ENCODE measurements at regions not wholly inside any gene's neighbourhood (a gene's known extent, or its start where the extent isn't known, plus 50 kb on each side); places are given as distances from the start of the nearest gene placed in this dataset.

DNA sequence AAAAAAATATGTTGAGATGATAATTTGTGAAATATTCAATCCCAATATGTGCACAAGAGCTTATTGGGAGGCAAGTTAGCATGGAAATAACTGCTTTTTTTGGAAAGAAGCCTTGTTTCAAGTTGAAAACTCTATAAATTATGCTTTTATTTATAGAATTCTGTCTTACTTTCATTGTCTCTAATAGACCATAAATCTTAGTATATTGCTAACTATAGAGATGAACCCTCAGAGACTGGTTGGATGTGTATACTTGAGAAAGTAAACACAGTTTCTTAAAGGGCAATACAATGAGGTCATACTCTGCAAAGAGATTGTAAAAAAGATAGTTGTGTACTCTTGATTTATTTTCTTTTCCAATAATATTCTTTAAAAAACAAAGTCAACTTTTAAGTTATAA is 530.3 kb downstream of the SPATA31D1 start:
- Histone ChIP-seq H3K27ac (ENCODE audit: low read depth, low read length, severe bottlenecking) (no peak overlapping the region), H3K4me1 (ENCODE audit: control insufficient read depth, insufficient read depth, low read length, poor library complexity, severe bottlenecking) (no peaks in the 10 kb centered on the region), H3K36me3 (ENCODE audit: control insufficient read depth, insufficient read depth, low read length) (no peaks in the 10 kb centered on the region), H3K9me3 (ENCODE audit: control insufficient read depth, low read length) (no peaks in the 10 kb centered on the region), H3K4me3 (ENCODE audit: extremely low read depth, insufficient read depth, low read length, poor library complexity, severe bottlenecking) (no peak overlapping the region)

DNA sequence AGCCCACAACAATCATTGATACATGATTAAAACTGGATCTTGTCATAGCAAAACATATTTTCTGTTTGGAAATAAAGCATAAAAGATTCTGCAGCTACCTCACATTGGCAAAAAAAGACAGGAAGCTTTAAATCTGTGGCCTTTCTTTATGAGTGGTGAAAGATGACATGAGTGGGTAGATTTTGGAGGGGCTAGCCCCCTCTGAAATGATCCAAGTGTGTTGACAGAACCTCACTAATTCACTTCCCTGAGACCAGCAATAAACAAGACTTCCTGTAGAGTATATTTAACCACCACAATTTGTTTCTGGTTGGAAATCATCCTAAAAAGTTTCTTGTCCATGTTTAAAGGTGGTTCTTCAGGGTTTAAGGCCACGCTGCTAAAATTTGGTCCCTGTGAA is 530.8 kb downstream of the SPATA31D1 start:
- Histone ChIP-seq H3K4me3 (ENCODE audit: extremely low read depth, insufficient read depth, low read length, poor library complexity, severe bottlenecking) (no peak overlapping the region), H3K27ac (ENCODE audit: low read depth, low read length, severe bottlenecking) (no peak overlapping the region), H3K4me1 (ENCODE audit: control insufficient read depth, insufficient read depth, low read length, poor library complexity, severe bottlenecking) (no peaks in the 10 kb centered on the region), H3K9me3 (ENCODE audit: control insufficient read depth, low read length) (no peaks in the 10 kb centered on the region), H3K36me3 (ENCODE audit: control insufficient read depth, insufficient read depth, low read length) (no peaks in the 10 kb centered on the region)
- WGBS, 2 experiments (ENCODE audit: insufficient coverage in 2 of 2), result no CpG with 5 or more reads among the region's 1 CpG

DNA sequence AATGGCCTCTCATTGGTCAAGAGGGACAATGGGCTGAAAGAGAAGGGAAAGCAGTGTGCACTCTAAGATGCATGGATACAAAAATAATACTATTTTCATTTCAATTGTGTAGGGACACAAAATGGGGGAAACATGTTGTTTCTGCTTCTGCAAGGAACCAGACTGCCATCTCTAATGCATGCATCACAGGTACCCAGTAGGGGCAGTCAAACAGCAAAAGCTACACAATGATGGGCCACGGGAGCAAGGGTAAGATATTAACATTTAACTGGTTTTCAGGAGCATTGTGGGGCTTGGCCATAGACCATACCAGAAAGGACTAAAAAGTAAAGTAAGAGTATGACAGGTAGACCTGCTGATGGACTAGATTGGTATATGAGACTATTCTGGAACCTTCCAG is 535.8 kb downstream of the SPATA31D1 start:
- H3K4me1 ChIP-seq (ENCODE audit: control insufficient read depth, insufficient read depth, low read length, poor library complexity, severe bottlenecking), result no peaks in the 10 kb centered on the region
- WGBS, 2 experiments (ENCODE audit: insufficient coverage in 2 of 2), result 100% methylated on average over 1 of the region's 1 CpG
- no peak overlapping the region for H3K4me3 ChIP-seq (ENCODE audit: extremely low read depth, insufficient read depth, low read length, poor library complexity, severe bottlenecking)
- H3K36me3 ChIP-seq (ENCODE audit: control insufficient read depth, insufficient read depth, low read length), result no peaks in the 10 kb centered on the region
- peaks cover 6% of the 10 kb centered on the region for H3K9me3 ChIP-seq (ENCODE audit: control insufficient read depth, low read length)
- H3K27ac ChIP-seq (ENCODE audit: low read depth, low read length, severe bottlenecking), result no peak overlapping the region

DNA sequence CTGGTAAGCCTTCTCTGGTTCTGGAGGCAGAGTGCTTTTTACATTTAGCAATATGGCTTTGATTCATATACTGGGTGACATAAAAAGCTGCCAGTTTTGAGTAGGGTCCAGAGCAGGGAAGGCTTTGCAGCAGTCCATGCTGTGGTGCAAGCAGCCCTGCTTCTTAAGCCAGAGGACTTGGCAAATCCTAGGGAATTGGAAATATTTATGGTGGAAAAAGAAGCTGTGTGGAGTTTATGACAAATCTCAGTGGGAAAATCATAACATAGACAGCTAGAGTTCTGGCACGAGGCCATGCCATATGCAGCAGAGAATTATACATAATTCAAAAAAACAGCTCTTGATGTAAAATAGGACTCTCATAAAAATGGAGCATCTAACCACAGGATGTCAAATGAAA is 536.4 kb downstream of the RASEF start:
- H3K4me1 ChIP-seq (ENCODE audit: control insufficient read depth, insufficient read depth, low read length, poor library complexity, severe bottlenecking), result no peaks in the 10 kb centered on the region
- no CpG with 5 or more reads among the region's 1 CpG for WGBS, 2 experiments (ENCODE audit: insufficient coverage in 2 of 2)
- no peak overlapping the region for H3K4me3 ChIP-seq (ENCODE audit: extremely low read depth, insufficient read depth, low read length, poor library complexity, severe bottlenecking)
- peaks cover 6% of the 10 kb centered on the region for H3K9me3 ChIP-seq (ENCODE audit: control insufficient read depth, low read length)
- no peak overlapping the region for H3K27ac ChIP-seq (ENCODE audit: low read depth, low read length, severe bottlenecking)
- no peaks in the 10 kb centered on the region for H3K36me3 ChIP-seq (ENCODE audit: control insufficient read depth, insufficient read depth, low read length)

DNA sequence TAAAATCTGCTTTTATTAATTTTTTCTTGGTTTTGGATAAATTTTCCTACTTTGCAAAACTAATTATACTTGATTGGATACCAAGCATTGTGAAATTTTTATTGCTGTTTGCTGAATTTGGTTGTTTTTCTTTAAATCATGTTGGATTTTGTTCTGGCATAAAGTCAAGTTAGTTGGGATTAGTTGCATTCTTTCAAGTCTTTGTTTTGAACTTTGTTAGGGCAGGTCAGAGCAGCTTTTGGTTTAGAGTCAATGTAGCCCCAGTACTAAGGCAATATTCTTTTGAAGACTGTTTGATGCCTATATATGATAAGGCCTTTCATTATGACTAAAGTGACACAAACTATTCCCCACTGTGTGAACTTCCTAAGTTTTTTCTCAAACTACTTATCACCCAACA is 531.1 kb downstream of the RASEF start:
- Histone ChIP-seq H3K27ac (ENCODE audit: low read depth, low read length, severe bottlenecking) (no peak overlapping the region), H3K4me1 (ENCODE audit: control insufficient read depth, insufficient read depth, low read length, poor library complexity, severe bottlenecking) (no peaks in the 10 kb centered on the region), H3K36me3 (ENCODE audit: control insufficient read depth, insufficient read depth, low read length) (no peaks in the 10 kb centered on the region), H3K9me3 (ENCODE audit: control insufficient read depth, low read length) (peaks cover 3% of the 10 kb centered on the region), H3K4me3 (ENCODE audit: extremely low read depth, insufficient read depth, low read length, poor library complexity, severe bottlenecking) (no peak overlapping the region)

DNA sequence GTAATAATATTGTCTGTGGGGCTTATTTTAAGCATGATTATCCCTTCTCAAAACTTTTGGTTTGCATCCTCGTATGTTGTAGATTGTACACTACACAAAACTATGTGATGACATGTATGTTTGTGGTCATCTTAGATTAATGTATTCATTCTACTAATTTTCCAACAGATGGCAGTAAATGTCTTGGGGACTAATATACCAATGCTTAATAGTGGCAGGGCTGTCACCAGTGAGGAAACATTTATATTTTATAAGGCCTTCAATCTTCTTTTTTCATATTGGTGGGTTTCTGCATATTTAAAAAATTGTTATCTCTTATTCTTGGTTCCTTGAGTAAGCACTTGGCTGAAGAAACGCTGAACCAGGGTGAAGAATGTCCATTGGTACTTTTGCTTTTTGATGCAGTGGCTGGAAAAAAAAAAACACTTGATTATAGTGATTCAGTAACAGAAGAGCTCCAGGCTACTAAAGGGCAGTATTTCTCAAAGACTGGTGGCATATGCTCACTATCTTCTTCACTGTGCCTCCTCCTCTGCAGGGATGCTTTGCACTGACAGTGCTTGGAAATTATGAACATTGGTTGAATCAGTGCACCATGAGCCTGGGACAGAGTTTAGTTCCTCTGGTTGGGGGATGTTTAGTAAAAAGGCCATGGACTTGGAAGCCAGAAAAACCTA is 530.3 kb downstream of the RASEF start:
- Histone ChIP-seq H3K9me3 (ENCODE audit: control insufficient read depth, low read length) (no peaks in the 10 kb centered on the region), H3K36me3 (ENCODE audit: control insufficient read depth, insufficient read depth, low read length) (no peaks in the 10 kb centered on the region), H3K4me1 (ENCODE audit: control insufficient read depth, insufficient read depth, low read length, poor library complexity, severe bottlenecking) (no peaks in the 10 kb centered on the region), H3K4me3 (ENCODE audit: extremely low read depth, insufficient read depth, low read length, poor library complexity, severe bottlenecking) (no peak overlapping the region), H3K27ac (ENCODE audit: low read depth, low read length, severe bottlenecking) (no peak overlapping the region)
- 71% methylated on average over 1 of the region's 2 CpGs; no CpG with 5 or more reads in 1 of the 2 experiments for WGBS, 2 experiments (ENCODE audit: insufficient coverage in 2 of 2)

DNA sequence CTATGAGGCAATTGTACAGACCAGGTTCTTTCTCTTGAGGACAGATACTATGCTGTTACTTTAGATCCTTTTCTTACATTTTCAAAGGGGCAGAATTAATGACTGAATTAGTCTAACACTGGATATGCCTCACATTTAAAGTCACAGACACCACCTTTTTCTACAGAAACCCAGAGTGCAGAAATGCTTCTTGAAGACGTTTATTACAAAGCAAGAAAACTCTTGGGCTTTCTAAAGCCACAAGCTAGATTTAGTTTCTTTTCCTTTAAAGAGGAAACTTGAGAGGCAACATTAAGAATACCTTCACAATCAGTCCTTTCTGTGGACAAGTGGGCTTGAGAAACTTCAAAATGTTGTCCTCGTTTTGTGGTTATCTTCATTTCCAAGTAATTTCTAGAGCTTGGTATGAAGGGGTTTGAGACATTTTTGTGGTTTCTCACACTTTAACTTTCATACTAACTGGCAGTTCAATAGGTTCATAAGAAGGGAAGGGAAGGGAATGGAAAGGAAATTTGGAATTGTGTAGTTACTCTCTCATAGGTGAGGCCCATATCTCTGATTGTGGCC is 527.4 kb downstream of the RASEF start:
- 67 to 83% methylated on average over 1 of the region's 2 CpGs for WGBS, 2 experiments (ENCODE audit: insufficient coverage in 2 of 2)
- H3K4me3 ChIP-seq (ENCODE audit: extremely low read depth, insufficient read depth, low read length, poor library complexity, severe bottlenecking), result no peak overlapping the region
- no peaks in the 10 kb centered on the region for H3K36me3 ChIP-seq (ENCODE audit: control insufficient read depth, insufficient read depth, low read length)
- no peaks in the 10 kb centered on the region for H3K4me1 ChIP-seq (ENCODE audit: control insufficient read depth, insufficient read depth, low read length, poor library complexity, severe bottlenecking)
- no peak overlapping the region for H3K27ac ChIP-seq (ENCODE audit: low read depth, low read length, severe bottlenecking)
- no peaks in the 10 kb centered on the region for H3K9me3 ChIP-seq (ENCODE audit: control insufficient read depth, low read length)

DNA sequence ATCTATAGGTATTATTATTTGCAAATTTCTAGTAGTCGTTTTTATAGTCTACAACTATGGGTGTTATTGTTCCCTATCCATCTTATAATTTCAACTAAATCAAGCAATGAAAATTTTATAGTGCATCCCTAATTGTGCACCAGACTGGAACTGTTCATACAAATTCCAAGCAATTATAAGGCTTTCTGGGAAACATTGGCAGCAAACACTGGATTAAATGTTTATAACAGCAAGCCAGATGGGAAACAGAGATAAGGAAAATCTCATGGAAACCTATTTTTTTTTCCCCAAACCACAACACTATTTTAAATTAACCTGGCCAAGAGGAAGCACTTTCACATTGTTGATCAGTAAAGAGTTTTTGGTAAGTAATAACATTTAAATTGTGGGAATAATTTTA is 524.3 kb downstream of the RASEF start:
- no CpG with 5 or more reads among the region's 1 CpG for WGBS, 2 experiments (ENCODE audit: insufficient coverage in 2 of 2)
- no peaks in the 10 kb centered on the region for H3K36me3 ChIP-seq (ENCODE audit: control insufficient read depth, insufficient read depth, low read length)
- no peak overlapping the region for H3K27ac ChIP-seq (ENCODE audit: low read depth, low read length, severe bottlenecking)
- no peaks in the 10 kb centered on the region for H3K9me3 ChIP-seq (ENCODE audit: control insufficient read depth, low read length)
- no peak overlapping the region for H3K4me3 ChIP-seq (ENCODE audit: extremely low read depth, insufficient read depth, low read length, poor library complexity, severe bottlenecking)
- H3K4me1 ChIP-seq (ENCODE audit: control insufficient read depth, insufficient read depth, low read length, poor library complexity, severe bottlenecking), result no peaks in the 10 kb centered on the region

DNA sequence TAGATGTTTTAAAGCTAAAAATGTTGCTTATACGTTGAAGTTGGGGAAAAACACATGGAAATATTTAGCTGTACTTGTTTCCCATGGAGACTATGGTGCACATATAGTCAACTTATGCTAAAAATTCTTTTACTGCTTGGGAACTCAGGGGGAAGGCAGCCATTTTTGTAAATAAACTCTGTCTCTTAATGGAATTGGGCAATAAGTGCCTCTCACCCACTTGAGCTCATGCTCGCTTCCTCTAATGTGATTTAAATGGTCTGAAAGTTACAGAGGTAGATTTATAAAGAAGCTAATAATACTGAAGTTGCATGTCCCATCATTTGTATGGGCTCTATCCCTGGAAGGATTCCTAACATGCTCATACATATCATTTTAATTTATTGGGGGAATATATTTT is 523.8 kb downstream of the RASEF start:
- Histone ChIP-seq H3K27ac (ENCODE audit: low read depth, low read length, severe bottlenecking) (no peak overlapping the region), H3K36me3 (ENCODE audit: control insufficient read depth, insufficient read depth, low read length) (no peaks in the 10 kb centered on the region), H3K4me3 (ENCODE audit: extremely low read depth, insufficient read depth, low read length, poor library complexity, severe bottlenecking) (no peak overlapping the region), H3K9me3 (ENCODE audit: control insufficient read depth, low read length) (no peaks in the 10 kb centered on the region), H3K4me1 (ENCODE audit: control insufficient read depth, insufficient read depth, low read length, poor library complexity, severe bottlenecking) (no peaks in the 10 kb centered on the region)
- 100% methylated on average over 1 of the region's 2 CpGs; no CpG with 5 or more reads in 1 of the 2 experiments for WGBS, 2 experiments (ENCODE audit: insufficient coverage in 2 of 2)

DNA sequence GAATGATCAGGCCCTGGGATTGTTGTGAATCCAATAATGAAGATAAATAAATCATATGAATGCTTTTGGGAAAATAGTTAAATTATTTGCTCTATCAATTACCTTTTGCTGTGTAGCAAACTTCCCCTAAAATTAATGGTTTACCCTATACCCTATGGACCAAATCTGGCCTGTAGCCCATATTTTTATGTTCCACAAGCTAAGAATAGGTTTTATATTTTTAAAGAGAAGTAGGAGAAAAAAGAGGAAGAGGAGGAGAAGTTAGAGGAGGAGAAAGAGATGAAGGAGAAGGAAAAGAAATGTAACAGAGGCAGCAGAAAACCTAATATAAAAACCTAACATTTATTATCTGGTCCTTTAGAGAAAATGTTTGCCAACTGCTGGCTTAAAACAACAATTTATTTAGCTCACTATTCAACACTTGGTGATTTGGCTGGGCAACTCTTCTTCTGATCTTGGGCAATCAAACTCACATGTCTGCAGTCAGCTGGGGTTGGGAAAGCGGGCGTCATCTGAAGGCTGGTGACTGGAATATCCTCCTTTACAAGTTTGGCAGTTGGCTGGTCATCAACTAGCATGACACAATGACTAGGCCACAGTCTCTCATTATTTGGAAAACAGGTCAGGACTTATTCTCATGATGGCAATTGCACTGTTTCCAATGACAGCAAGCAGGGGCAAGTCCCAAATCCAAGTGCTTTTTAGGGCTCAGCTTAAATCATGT is 522.9 kb downstream of the RASEF start:
- Histone ChIP-seq H3K4me3 (ENCODE audit: extremely low read depth, insufficient read depth, low read length, poor library complexity, severe bottlenecking) (no peak overlapping the region), H3K36me3 (ENCODE audit: control insufficient read depth, insufficient read depth, low read length) (no peaks in the 10 kb centered on the region), H3K4me1 (ENCODE audit: control insufficient read depth, insufficient read depth, low read length, poor library complexity, severe bottlenecking) (no peaks in the 10 kb centered on the region), H3K9me3 (ENCODE audit: control insufficient read depth, low read length) (no peaks in the 10 kb centered on the region), H3K27ac (ENCODE audit: low read depth, low read length, severe bottlenecking) (no peak overlapping the region)
- WGBS, 2 experiments (ENCODE audit: insufficient coverage in 2 of 2), result 100% methylated on average over 2 of the region's 2 CpGs

DNA sequence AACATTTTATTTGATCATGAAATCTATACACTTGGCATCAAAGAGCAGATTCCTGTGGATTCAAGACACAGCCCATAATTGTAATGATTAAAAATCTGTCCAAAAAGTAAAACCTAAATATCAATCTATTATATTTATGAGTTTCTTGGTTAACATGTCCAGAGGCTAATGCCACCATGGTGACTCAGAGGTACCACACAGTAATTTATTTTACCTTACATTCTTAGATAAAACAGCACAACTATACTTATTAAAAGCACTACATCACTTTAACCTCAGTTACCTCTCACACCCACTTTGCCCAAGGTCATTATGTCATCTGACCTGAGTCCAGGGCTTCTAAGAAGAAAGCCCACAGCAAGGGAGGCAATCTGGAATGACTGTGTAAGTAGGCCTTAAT is 519.2 kb downstream of the RASEF start:
- Histone ChIP-seq H3K36me3 (ENCODE audit: control insufficient read depth, insufficient read depth, low read length) (no peaks in the 10 kb centered on the region), H3K27ac (ENCODE audit: low read depth, low read length, severe bottlenecking) (no peak overlapping the region), H3K4me1 (ENCODE audit: control insufficient read depth, insufficient read depth, low read length, poor library complexity, severe bottlenecking) (no peaks in the 10 kb centered on the region), H3K4me3 (ENCODE audit: extremely low read depth, insufficient read depth, low read length, poor library complexity, severe bottlenecking) (no peak overlapping the region), H3K9me3 (ENCODE audit: control insufficient read depth, low read length) (no peaks in the 10 kb centered on the region)

Measured in mesodermal cell (in vitro differentiated cells).